Stimulated activated CD8-positive, alpha-beta memory T cell treated with anti-CD3 and anti-CD28 coated beads, Interleukin-12 subunit alpha, Interleukin-12 subunit beta, amount 100 ng/mL, for 4 hours (primary cell): ENCODE measurements at regions not wholly inside any gene's neighbourhood (a gene's known extent, or its start where the extent isn't known, plus 50 kb on each side); places are given as distances from the start of the nearest gene placed in this dataset.

Experiments used
- DNase-seq: peaks from one replicate; pipeline ENCODE4 v3.0.0-alpha.2; 2020; ENCODE audit warnings: low read depth

- DNase-seq, result no peak
Observed at GRCh38 chr3:182067423-182067822, 355.7 kb downstream of the SOX2 start.

GRCh38 chr3:182078316-182078715 lies 366.6 kb downstream of the SOX2 start:
- DNase-seq, result no peak

GRCh38 chr3:182078929-182079328 lies 367.2 kb downstream of the SOX2 start:
- no peak for DNase-seq

- no peak for DNase-seq
Observed at GRCh38 chr3:182081096-182081495, 369.4 kb downstream of the SOX2 start.

- no peak for DNase-seq
Observed at GRCh38 chr3:182083112-182083511, 371.4 kb downstream of the SOX2 start.

GRCh38 chr3:182092662-182093262 lies 381.0 kb downstream of the SOX2 start:
- no peak for DNase-seq

GRCh38 chr3:182094321-182094720 lies 382.6 kb downstream of the SOX2 start:
- no peak for DNase-seq

GRCh38 chr3:182104881-182105280 lies 393.2 kb downstream of the SOX2 start:
- DNase-seq, result no peak

GRCh38 chr3:182105875-182106274 lies 394.1 kb downstream of the SOX2 start:
- DNase-seq, result no peak

- no peak for DNase-seq
Observed at GRCh38 chr3:182108371-182108770, 396.6 kb downstream of the SOX2 start.

GRCh38 chr3:182111967-182112366 lies 400.2 kb downstream of the SOX2 start:
- no peak for DNase-seq

GRCh38 chr3:182115328-182116015 lies 403.7 kb downstream of the SOX2 start:
- no peak for DNase-seq

- DNase-seq, result no peak
Observed at GRCh38 chr3:182116386-182116785, 404.7 kb downstream of the SOX2 start.

- no peak for DNase-seq
Observed at GRCh38 chr3:182117131-182117530, 405.4 kb downstream of the SOX2 start.

GRCh38 chr3:182117583-182117982 lies 405.9 kb downstream of the SOX2 start:
- no peak for DNase-seq

- no peak for DNase-seq
Observed at GRCh38 chr3:182118066-182118465, 406.3 kb downstream of the SOX2 start.

- DNase-seq, result no peak
Observed at GRCh38 chr3:182121401-182121800, 409.7 kb downstream of the SOX2 start.

- no peak for DNase-seq
Observed at GRCh38 chr3:182122779-182123178, 411.1 kb downstream of the SOX2 start.

- no peak for DNase-seq
Observed at GRCh38 chr3:182124187-182124586, 412.5 kb downstream of the SOX2 start.

GRCh38 chr3:182124716-182125115 lies 413.0 kb downstream of the SOX2 start:
- no peak for DNase-seq

GRCh38 chr3:182129740-182130139 lies 418.0 kb downstream of the SOX2 start:
- DNase-seq, result no peak

GRCh38 chr3:182133752-182134151 lies 422.0 kb downstream of the SOX2 start:
- no peak for DNase-seq

- no peak for DNase-seq
Observed at GRCh38 chr3:182135056-182135455, 423.3 kb downstream of the SOX2 start.
